BE2C (cell line): ENCODE measurements at regions not wholly inside any gene's neighbourhood (a gene's known extent, or its start where the extent isn't known, plus 50 kb on each side); places are given as distances from the start of the nearest gene placed in this dataset.

Experiments
- DNase-seq: peaks from one replicate; pipeline ENCODE4 v3.0.0-alpha.2; 2020
- H3K27me3 ChIP-seq: fragments of 250-450 bp; sonication (Bioruptor Pico); 2 replicates; pipeline ENCODE4 v1.5.1; 2020; ENCODE audit warnings: mild to moderate bottlenecking
- H3K36me3 ChIP-seq: fragments of 250-450 bp; sonication (Bioruptor Pico); 2 replicates; pipeline ENCODE4 v1.5.1; 2020; ENCODE audit warnings: mild to moderate bottlenecking
- H3K4me1 ChIP-seq: fragments of 250-450 bp; sonication (Bioruptor Pico); 2 replicates; pipeline ENCODE4 v1.5.1; 2020
- H3K4me3 ChIP-seq: 2 replicates; pipeline ENCODE4 v1.5.1; 2011; ENCODE audit warnings: low read depth, low read length
- H3K9me3 ChIP-seq: fragments of 250-450 bp; sonication (Bioruptor Pico); 2 replicates; pipeline ENCODE4 v1.5.1; 2020
- TF ChIP-seq, protein P1 (sequence below): IDR thresholded peaks from 2 replicates; pipeline ENCODE4 v1.5.1; 2012; ENCODE audit warnings: mild to moderate bottlenecking, low read depth, low read length

DNA sequence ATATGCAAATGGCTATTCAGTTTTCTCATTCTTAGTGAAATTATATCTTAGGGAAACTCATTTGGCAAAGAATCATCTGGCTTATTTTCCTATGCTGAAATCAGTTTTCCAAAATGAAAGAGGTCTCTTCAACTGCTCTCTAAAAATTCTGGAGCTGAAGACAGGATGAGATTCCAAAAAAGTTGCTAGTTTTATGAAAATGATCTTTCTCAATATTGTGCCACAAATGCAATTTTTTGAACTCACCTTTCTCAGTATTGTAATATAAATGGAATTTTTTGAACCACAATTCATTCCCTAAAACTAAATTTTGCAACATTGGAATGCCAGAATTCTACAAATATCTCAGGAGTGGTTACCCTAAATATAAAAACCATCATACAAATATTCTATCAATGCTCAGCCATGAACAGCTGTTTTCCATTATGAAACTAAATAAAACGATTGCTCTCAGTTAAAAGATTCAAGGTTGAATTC lies 147.7 kb upstream of the PKDCC start:
- Histone ChIP-seq H3K9me3 (no peaks in the 10 kb centered on the region), H3K27me3 (no peaks in the 10 kb centered on the region), H3K4me3 (no peak overlapping the region), H3K4me1 (peaks cover 17% of the 10 kb centered on the region), H3K36me3 (no peaks in the 10 kb centered on the region)
- DNase-seq = no peak
- TF ChIP-seq, protein P1, sequence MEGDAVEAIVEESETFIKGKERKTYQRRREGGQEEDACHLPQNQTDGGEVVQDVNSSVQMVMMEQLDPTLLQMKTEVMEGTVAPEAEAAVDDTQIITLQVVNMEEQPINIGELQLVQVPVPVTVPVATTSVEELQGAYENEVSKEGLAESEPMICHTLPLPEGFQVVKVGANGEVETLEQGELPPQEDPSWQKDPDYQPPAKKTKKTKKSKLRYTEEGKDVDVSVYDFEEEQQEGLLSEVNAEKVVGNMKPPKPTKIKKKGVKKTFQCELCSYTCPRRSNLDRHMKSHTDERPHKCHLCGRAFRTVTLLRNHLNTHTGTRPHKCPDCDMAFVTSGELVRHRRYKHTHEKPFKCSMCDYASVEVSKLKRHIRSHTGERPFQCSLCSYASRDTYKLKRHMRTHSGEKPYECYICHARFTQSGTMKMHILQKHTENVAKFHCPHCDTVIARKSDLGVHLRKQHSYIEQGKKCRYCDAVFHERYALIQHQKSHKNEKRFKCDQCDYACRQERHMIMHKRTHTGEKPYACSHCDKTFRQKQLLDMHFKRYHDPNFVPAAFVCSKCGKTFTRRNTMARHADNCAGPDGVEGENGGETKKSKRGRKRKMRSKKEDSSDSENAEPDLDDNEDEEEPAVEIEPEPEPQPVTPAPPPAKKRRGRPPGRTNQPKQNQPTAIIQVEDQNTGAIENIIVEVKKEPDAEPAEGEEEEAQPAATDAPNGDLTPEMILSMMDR = no peak

DNA sequence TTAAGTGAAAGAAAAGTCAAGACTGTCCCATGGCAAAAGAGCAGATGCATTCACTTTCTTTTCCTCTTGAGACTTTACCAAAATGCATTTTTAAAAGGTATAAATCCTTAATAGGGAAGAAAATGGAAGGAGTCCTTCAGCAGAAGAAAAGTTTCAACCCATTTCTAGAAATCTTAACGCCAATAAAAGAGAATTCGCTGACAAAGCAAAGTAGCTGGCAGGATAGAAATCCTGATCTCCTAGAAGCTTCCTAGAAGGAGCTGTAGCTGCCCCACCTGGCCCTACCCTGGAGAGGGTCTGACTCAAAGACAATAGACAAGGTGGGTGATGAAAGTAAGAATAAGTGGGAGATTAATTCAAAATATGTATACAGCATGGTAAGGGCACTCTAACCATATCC lies 144.9 kb upstream of the PKDCC start:
- H3K4me3 ChIP-seq = no peak overlapping the region
- H3K4me1 ChIP-seq = no peaks in the 10 kb centered on the region
- TF ChIP-seq, protein P1 = no peak
- no peaks in the 10 kb centered on the region for H3K36me3 ChIP-seq
- no peaks in the 10 kb centered on the region for H3K9me3 ChIP-seq
- no peak for DNase-seq
- H3K27me3 ChIP-seq = no peaks in the 10 kb centered on the region

DNA sequence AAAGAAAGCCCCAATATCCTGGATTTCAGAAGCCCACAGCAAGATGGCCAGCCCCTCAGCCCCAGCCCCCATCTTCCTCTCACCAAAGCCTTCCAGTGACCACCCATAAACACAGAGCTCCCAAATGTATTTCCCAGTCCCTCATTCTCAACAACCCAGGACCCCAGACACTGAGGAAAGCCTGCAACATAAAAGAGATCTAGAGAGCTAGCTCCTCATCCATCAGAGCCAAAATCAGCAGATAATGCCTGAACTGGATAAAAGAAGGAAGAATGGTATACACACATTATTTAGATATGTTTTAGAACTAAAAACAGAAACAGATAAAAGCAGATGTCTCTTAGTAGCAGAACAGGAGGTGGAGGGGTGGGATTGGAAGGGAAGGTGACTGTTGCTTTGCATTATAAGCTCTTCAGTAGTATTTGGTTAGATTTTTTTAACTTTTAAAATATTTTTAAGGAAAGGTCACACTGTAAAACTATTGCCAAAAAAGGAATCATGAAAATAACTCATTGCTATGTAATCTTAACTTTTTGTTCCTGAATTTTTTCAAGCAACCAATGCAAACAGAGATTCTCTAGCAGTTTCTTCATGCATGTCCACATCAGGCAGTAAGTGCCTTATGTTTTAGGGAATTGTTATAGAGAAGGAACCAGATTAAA lies 144.2 kb upstream of the PKDCC start:
- Histone ChIP-seq H3K4me1 (no peaks in the 10 kb centered on the region), H3K9me3 (no peaks in the 10 kb centered on the region), H3K36me3 (no peaks in the 10 kb centered on the region), H3K4me3 (no peak overlapping the region), H3K27me3 (no peaks in the 10 kb centered on the region)
- DNase-seq = no peak
- TF ChIP-seq, protein P1 = no peak

DNA sequence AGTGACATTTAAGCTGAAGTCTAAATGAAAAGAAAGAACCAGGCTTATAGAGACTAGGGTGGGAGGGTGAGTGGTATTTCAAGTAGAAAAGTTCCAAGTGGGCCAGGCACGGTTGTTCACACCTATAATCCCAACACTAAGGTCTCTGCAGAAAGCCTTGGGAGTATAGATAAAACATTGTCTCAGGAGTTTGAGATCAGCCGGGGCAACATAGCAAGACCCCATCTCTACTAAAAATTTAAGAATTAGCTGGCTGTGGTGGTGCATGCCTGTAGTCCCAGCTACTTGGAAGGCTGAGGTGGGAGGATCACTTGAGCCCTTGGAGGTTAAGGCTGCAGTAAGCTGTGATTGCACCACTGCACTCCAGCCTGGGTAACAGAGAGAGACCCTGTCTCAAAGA lies 143.4 kb upstream of the PKDCC start:
- H3K36me3 ChIP-seq = no peaks in the 10 kb centered on the region
- no peak for DNase-seq
- no peaks in the 10 kb centered on the region for H3K27me3 ChIP-seq
- TF ChIP-seq, protein P1 = no peak
- no peaks in the 10 kb centered on the region for H3K4me1 ChIP-seq
- H3K4me3 ChIP-seq = no peak overlapping the region
- H3K9me3 ChIP-seq = no peaks in the 10 kb centered on the region

DNA sequence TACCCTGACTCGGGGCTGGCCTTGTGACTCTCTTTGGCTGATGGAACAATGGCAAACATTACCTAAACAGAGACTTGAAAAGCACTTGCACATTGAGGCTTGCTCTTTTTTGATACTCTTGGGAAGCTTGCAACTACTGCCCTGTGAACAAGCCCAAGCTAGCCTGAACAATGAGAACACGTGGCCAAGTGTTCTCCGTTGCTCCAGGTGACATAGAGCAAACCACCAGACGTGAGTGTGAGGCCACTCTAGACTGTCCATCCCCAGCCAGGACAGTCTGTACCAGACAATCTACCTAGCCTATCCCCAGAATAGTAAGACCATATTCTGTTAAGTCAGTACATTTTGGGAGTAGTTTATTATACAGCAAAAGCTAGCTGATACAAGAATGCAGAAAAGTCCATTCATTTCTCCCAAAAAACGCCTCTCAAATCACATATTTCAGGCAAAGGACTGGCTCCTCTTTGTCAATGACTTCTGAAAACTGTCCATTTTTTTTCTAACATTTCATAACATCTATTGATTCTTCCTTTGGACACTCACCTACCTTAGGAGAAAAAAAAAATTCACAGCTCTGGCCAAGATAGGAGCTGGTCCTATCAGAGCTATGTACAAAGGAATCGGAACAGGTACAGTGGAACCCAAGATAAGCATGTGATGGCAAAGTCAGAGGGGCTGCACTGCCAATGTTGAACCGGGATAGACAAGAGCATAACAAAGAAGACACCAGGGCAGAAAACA lies 142.1 kb upstream of the PKDCC start:
- no peak for DNase-seq
- Histone ChIP-seq H3K36me3 (no peaks in the 10 kb centered on the region), H3K27me3 (no peaks in the 10 kb centered on the region), H3K9me3 (no peaks in the 10 kb centered on the region), H3K4me3 (no peak overlapping the region), H3K4me1 (no peaks in the 10 kb centered on the region)
- TF ChIP-seq, protein P1 = no peak

DNA sequence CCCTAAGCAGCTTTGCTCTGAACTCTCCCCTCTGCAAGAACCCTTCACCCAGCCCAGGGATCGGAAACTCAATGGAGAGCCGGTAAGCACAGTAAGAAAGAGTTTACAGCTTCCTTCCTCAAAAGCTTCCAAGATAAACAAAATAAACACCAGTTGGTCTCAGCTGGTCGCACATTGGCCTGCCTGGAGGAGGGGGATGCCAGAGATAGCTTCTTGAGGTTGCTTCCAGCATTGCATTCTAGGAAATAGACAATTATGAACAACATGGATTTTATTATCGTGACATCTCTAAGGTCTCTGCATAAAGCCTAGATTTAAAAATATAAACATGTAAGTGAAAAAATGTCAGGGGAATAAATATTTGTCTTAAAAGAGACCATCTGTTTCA lies 141.5 kb upstream of the PKDCC start:
- Histone ChIP-seq H3K36me3 (no peaks in the 10 kb centered on the region), H3K4me3 (no peak overlapping the region), H3K4me1 (no peaks in the 10 kb centered on the region), H3K9me3 (no peaks in the 10 kb centered on the region), H3K27me3 (no peaks in the 10 kb centered on the region)
- DNase-seq = no peak
- TF ChIP-seq, protein P1 = no peak
